OCI-LY1 (cell line): ENCODE measurements at regions not wholly inside any gene's neighbourhood (a gene's known extent, or its start where the extent isn't known, plus 50 kb on each side); places are given as distances from the start of the nearest gene placed in this dataset.

ENCODE experiments used
- EZH2 ChIP-seq: fragments of 200-600 bp; sonication (generic), shearing (Covaris generic); IDR thresholded peaks from 2 replicates; pipeline ENCODE4 v1.8.0; 2017; ENCODE audit warnings: borderline replicate concordance, mixed run types, mild to moderate bottlenecking, antibody characterized with exemption, low read length, moderate library complexity, mixed read lengths
- TF ChIP-seq, protein P1 (sequence below): fragments of 200-600 bp; sonication (generic), shearing (Covaris generic); IDR thresholded peaks from 2 replicates; pipeline ENCODE4 v1.5.1; 2017; ENCODE audit warnings: mild to moderate bottlenecking, antibody characterized with exemption, low read length, moderate library complexity, mixed read lengths

DNA sequence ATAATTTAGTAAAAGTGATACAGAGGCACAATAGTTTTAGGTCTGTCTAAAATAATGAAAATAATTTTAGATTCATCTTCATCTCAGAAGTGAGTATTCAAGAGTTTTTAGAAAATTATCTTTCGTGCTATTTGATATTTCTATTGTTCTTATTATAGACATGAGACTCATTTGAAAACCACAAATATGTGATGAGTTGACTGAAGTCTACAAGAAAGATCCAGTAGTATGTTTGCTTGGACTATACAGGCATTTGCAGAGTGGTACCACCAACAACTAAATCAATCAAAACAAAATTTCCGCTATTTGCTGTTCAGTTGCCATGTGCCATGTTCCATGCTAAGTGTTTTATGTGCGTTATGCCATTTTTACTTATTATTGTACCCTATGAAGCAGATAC, 1318.5 kb downstream of the STIM2 start:
- TF ChIP-seq, protein P1, sequence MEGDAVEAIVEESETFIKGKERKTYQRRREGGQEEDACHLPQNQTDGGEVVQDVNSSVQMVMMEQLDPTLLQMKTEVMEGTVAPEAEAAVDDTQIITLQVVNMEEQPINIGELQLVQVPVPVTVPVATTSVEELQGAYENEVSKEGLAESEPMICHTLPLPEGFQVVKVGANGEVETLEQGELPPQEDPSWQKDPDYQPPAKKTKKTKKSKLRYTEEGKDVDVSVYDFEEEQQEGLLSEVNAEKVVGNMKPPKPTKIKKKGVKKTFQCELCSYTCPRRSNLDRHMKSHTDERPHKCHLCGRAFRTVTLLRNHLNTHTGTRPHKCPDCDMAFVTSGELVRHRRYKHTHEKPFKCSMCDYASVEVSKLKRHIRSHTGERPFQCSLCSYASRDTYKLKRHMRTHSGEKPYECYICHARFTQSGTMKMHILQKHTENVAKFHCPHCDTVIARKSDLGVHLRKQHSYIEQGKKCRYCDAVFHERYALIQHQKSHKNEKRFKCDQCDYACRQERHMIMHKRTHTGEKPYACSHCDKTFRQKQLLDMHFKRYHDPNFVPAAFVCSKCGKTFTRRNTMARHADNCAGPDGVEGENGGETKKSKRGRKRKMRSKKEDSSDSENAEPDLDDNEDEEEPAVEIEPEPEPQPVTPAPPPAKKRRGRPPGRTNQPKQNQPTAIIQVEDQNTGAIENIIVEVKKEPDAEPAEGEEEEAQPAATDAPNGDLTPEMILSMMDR: no peak
- no peak for TF ChIP-seq EZH2
